ENCODE measurements at regions not wholly inside any gene's neighbourhood (a gene's known extent, or its start where the extent isn't known, plus 50 kb on each side); places are given as distances from the start of the nearest gene placed in this dataset.
A peak's percentile ranks its signal among the peaks of the same experiment; 100 is the strongest.
"Not testable (repeated sequence)": the region's sequence is repeated elsewhere in the genome, so short reads cannot be mapped to it uniquely, and the experiment has no call there.

GRCh38 chr2:87075054-87075790 lies 53.6 kb upstream of the PLGLB1 start:
- DNase-seq (ENCODE audit: low read depth, low spot score), result not testable (repeated sequence)
- H3K4me3 ChIP-seq (ENCODE audit: low read length), result peak overlapping the region; percentile 57

GRCh38 chr2:87075791-87076252 lies 54.2 kb upstream of the PLGLB1 start:
- DNase-seq (ENCODE audit: low read depth, low spot score), result peak; percentile 15
- peak overlapping the region; percentile 57 for H3K4me3 ChIP-seq (ENCODE audit: low read length)

GRCh38 chr2:87076253-87077123 lies 54.8 kb upstream of the PLGLB1 start:
- DNase-seq (ENCODE audit: low read depth, low spot score), result peak; percentile 87
- peak overlapping the region; percentile 57 for H3K4me3 ChIP-seq (ENCODE audit: low read length)

- DNase-seq (ENCODE audit: low read depth, low spot score), result not testable (repeated sequence)
- peak overlapping the region; percentile 54 for H3K4me3 ChIP-seq (ENCODE audit: low read length)
Measured at GRCh38 chr2:87077124-87077446, 55.4 kb upstream of the PLGLB1 start.

- DNase-seq (ENCODE audit: low read depth, low spot score); H3K4me3 ChIP-seq (ENCODE audit: low read length): not testable (repeated sequence)
Measured at GRCh38 chr2:87081727-87082126, 60.1 kb upstream of the PLGLB1 start.

- DNase-seq (ENCODE audit: low read depth, low spot score); H3K4me3 ChIP-seq (ENCODE audit: low read length): not testable (repeated sequence)
Measured at GRCh38 chr2:87088079-87088478, 66.4 kb upstream of the PLGLB1 start.

- H3K4me3 ChIP-seq (ENCODE audit: low read length); DNase-seq (ENCODE audit: low read depth, low spot score): not testable (repeated sequence)
Measured at GRCh38 chr2:87089401-87089800, 67.8 kb upstream of the PLGLB1 start.

GRCh38 chr2:87093252-87093651 lies 71.6 kb upstream of the PLGLB1 start:
- DNase-seq (ENCODE audit: low read depth, low spot score); H3K4me3 ChIP-seq (ENCODE audit: low read length): not testable (repeated sequence)

- H3K4me3 ChIP-seq (ENCODE audit: low read length), result not testable (repeated sequence)
Measured at GRCh38 chr2:87093937-87094529, 72.4 kb upstream of the PLGLB1 start.

GRCh38 chr2:87095804-87096203 lies 74.2 kb upstream of the PLGLB1 start:
- H3K4me3 ChIP-seq (ENCODE audit: low read length); DNase-seq (ENCODE audit: low read depth, low spot score): not testable (repeated sequence)

More at GRCh38 chr2:87093937-87094529, 72.4 kb upstream of the PLGLB1 start:
- not testable (repeated sequence) for DNase-seq (ENCODE audit: low read depth, low spot score)

- not testable (repeated sequence) for H3K4me3 ChIP-seq (ENCODE audit: low read length); DNase-seq (ENCODE audit: low read depth, low spot score)
Measured at GRCh38 chr2:87128761-87129553, 107.3 kb upstream of the PLGLB1 start.

- not testable (repeated sequence) for DNase-seq (ENCODE audit: low read depth, low spot score); H3K4me3 ChIP-seq (ENCODE audit: low read length)
Measured at GRCh38 chr2:87132577-87132976, 110.9 kb upstream of the PLGLB1 start.

GRCh38 chr2:87151835-87152493 lies 130.3 kb upstream of the PLGLB1 start:
- H3K4me3 ChIP-seq (ENCODE audit: low read length); DNase-seq (ENCODE audit: low read depth, low spot score): not testable (repeated sequence)

- not testable (repeated sequence) for H3K4me3 ChIP-seq (ENCODE audit: low read length); DNase-seq (ENCODE audit: low read depth, low spot score)
Measured at GRCh38 chr2:87174454-87174853, 152.8 kb upstream of the PLGLB1 start.

GRCh38 chr2:87183373-87183772 lies 161.7 kb upstream of the PLGLB1 start:
- DNase-seq (ENCODE audit: low read depth, low spot score); H3K4me3 ChIP-seq (ENCODE audit: low read length): not testable (repeated sequence)

- not testable (repeated sequence) for DNase-seq (ENCODE audit: low read depth, low spot score)
Measured at GRCh38 chr2:87184260-87184659, 162.6 kb upstream of the PLGLB1 start.

GRCh38 chr2:87189214-87189613 lies 167.6 kb upstream of the PLGLB1 start:
- not testable (repeated sequence) for DNase-seq (ENCODE audit: low read depth, low spot score); H3K4me3 ChIP-seq (ENCODE audit: low read length)

More at GRCh38 chr2:87184260-87184659, 162.6 kb upstream of the PLGLB1 start:
- H3K4me3 ChIP-seq (ENCODE audit: low read length), result not testable (repeated sequence)

GRCh38 chr2:87193336-87193735 lies 171.7 kb upstream of the PLGLB1 start:
- DNase-seq (ENCODE audit: low read depth, low spot score); H3K4me3 ChIP-seq (ENCODE audit: low read length): not testable (repeated sequence)

Data from Jurkat, Clone E6-1 (cell line).